B cell (primary cell): ENCODE measurements at regions not wholly inside any gene's neighbourhood (a gene's known extent, or its start where the extent isn't known, plus 50 kb on each side); places are given as distances from the start of the nearest gene placed in this dataset.

Source experiments
- ATAC-seq: fragments of 200-7000 bp; cut with Tn5 transposase; one replicate; pipeline ENCODE4 v1.10.0; 2021; ENCODE audit warnings: low read depth, mild to moderate bottlenecking, moderate number of reproducible peaks, moderate library complexity
- CTCF ChIA-PET: fragments of 350-600 bp; sonication (Branson Sonifier 250); formaldehyde crosslinking; loops from one replicate; lab custom pipeline; 2021; ENCODE audit warnings: antibody characterized with exemption, inconsistent platforms; lab: Charles Lee
- POLR2A ChIA-PET: fragments of 350-600 bp; sonication (Branson Sonifier 250); formaldehyde crosslinking; loops from one replicate; lab custom pipeline; 2021; ENCODE audit warnings: antibody characterized with exemption; lab: Charles Lee
- DNase-seq: peaks from one replicate; pipeline ENCODE4 v3.0.0; 2013
- H2AFZ ChIP-seq: 2 replicates; pipeline ENCODE4 v1.6.1; 2012; ENCODE audit warnings: mild to moderate bottlenecking, low read depth, low read length; ENCODE audit not compliant: insufficient read depth, poor library complexity, severe bottlenecking
- H3K27ac ChIP-seq, 2 donors: 1 replicate in 1 of 2; 2 replicates in 1 of 2; pipeline ENCODE4 v1.5.1; 2012 to 2013; ENCODE audit warnings: low read length in 2 of 2, mild to moderate bottlenecking in 2 of 2, moderate library complexity in 1 of 2
- H3K27me3 ChIP-seq, 4 experiments: fragments of 200-600 bp in 1 of 4; sonication (generic) in 1 of 4; replicated peaks in 1 of 4; 1 replicate in 2 of 4; 2 replicates in 2 of 4; pipeline versions ENCODE4 v1.6.1 to v1.7.0; 2013 to 2016; ENCODE audit warnings: low read length in 3 of 4, mild to moderate bottlenecking in 2 of 4, mixed read lengths in 1 of 4, moderate library complexity in 1 of 4; ENCODE audit not compliant: insufficient read depth in 4 of 4, control insufficient read depth in 3 of 4; ENCODE audit errors: control extremely low read depth in 1 of 4
- H3K36me3 ChIP-seq, 2 experiments: replicated peaks in 1 of 2; 1 replicate in 1 of 2; 2 replicates in 1 of 2; pipeline versions ENCODE4 v1.6.1 to v1.7.1; 2013; ENCODE audit warnings: low read length in 1 of 2; ENCODE audit not compliant: insufficient read depth in 2 of 2, control insufficient read depth in 1 of 2; ENCODE audit errors: control extremely low read depth in 1 of 2, extremely low read depth in 1 of 2
- H3K4me1 ChIP-seq, 2 donors: fragments of 200-600 bp in 1 of 2; sonication (generic) in 1 of 2; 1 replicate in 1 of 2; 2 replicates in 1 of 2; pipeline versions ENCODE4 v1.5.1 to v1.6.1; 2013 to 2017; ENCODE audit warnings: low read length in 2 of 2; ENCODE audit not compliant: control insufficient read depth in 2 of 2, insufficient read depth in 2 of 2
- H3K4me2 ChIP-seq: replicated peaks from 2 replicates; pipeline ENCODE3; 2012; ENCODE audit warnings: mild to moderate bottlenecking, low read depth, low read length; ENCODE audit not compliant: poor library complexity, severe bottlenecking
- H3K4me3 ChIP-seq, 5 experiments: fragments of 200-600 bp in 1 of 5; sonication (generic) in 1 of 5; 1 replicate in 3 of 5; 2 replicates in 2 of 5; pipeline versions ENCODE4 v1.5.1 to v1.7.0; 2011 to 2016; ENCODE audit warnings: low read length in 4 of 5, mild to moderate bottlenecking in 4 of 5, low read depth in 2 of 5, control low read depth in 1 of 5, moderate library complexity in 1 of 5; ENCODE audit not compliant: insufficient read depth in 1 of 5; ENCODE audit errors: control extremely low read depth in 1 of 5, extremely low read depth in 1 of 5
- H3K79me2 ChIP-seq: fragments of 200-600 bp; sonication (generic); one replicate; pipeline ENCODE4 v1.6.0; 2016; ENCODE audit warnings: low read length; ENCODE audit not compliant: control insufficient read depth, insufficient read depth
- H3K9ac ChIP-seq: fragments of 200-600 bp; sonication (generic); 2 replicates; pipeline ENCODE4 v1.6.1; 2017; ENCODE audit warnings: mild to moderate bottlenecking, low read length, moderate library complexity
- H3K9me3 ChIP-seq, 3 donors: one replicate each; pipeline versions ENCODE4 v1.6.1 to v1.7.1; 2013; ENCODE audit warnings: low read length in 2 of 3; ENCODE audit not compliant: control insufficient read depth in 2 of 3, insufficient read depth in 1 of 3; ENCODE audit errors: control extremely low read depth in 1 of 3
- H4K20me1 ChIP-seq: 2 replicates; pipeline ENCODE4 v1.6.0; 2012; ENCODE audit warnings: mild to moderate bottlenecking, low read length; ENCODE audit not compliant: insufficient read depth, control insufficient read depth, poor library complexity, severe bottlenecking
- H3K27ac Mint-ChIP-seq: one replicate; pipeline ENCODE4 v1.8.0; 2021; ENCODE audit warnings: mixed read lengths
- H3K27me3 Mint-ChIP-seq: one replicate; pipeline ENCODE4 v1.8.0; 2021; ENCODE audit warnings: mixed read lengths
- H3K4me1 Mint-ChIP-seq: one replicate; pipeline ENCODE4 v1.8.0; 2021; ENCODE audit warnings: mixed read lengths
- H3K4me3 Mint-ChIP-seq: one replicate; pipeline ENCODE4 v1.8.0; 2021; ENCODE audit warnings: mixed read lengths
- H3K9me3 Mint-ChIP-seq: one replicate; pipeline ENCODE4 v1.8.0; 2022; ENCODE audit warnings: mixed read lengths; ENCODE audit not compliant: insufficient read depth
- EZH2 ChIP-seq: IDR thresholded peaks from 2 replicates; pipeline ENCODE4 v1.6.1; 2012; ENCODE audit warnings: borderline replicate concordance, low read depth, mild to moderate bottlenecking, moderate library complexity, low read length; ENCODE audit not compliant: insufficient read depth, poor library complexity, severe bottlenecking
- WGBS: methylation state at CpG from one replicate; pipeline ENCODE4 v1.1.5; 2013; ENCODE audit warnings: missing lambda C conversion rate; ENCODE audit not compliant: insufficient coverage; 5-methylcytosine and 5-hydroxymethylcytosine counted together
- intact Hi-C: fragments of 100-400 bp; cut with micrococcal nuclease; formaldehyde crosslinking; loops from one replicate; pipeline ENCODE4 v1.10.0; 2022
- TF ChIP-seq, protein P1 (sequence below): fragments of 200-600 bp; IDR thresholded peaks from one replicate; pipeline ENCODE4 v1.8.0; 2022; ENCODE audit warnings: antibody characterized with exemption, mild to moderate bottlenecking

DNA sequence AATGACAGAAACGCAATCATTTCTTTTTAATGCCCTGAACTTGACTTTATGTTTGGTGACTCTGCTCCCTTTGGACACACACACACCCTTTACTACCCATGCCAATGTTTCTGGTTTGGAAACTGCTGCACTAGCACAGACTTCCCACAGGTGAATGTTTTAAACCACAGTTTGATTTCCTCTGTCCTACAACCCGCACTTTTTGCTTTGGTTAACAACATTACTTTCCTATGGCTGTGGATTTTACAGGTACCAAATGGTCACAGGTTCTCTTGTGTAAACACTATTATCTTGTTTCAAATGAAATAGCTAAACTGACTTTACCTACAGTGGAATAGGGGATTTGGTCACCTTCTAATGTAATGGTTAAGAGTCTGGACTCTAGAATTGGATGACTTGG, 51.5 kb upstream of the ZNF644 start:
- Histone ChIP-seq H3K4me2 (no peak overlapping the region), H3K36me3 (no peaks in the 10 kb centered on the region), H3K79me2 (no peaks in the 10 kb centered on the region), H3K9ac (no peak overlapping the region), H3K9me3 (peaks cover 0 to 4% (median 0%) of the 10 kb centered on the region in 3 donors), H3K4me3 (no peak overlapping the region), H2AFZ (no peak overlapping the region), H3K27me3 (no peaks in the 10 kb centered on the region), H3K4me1 (no peaks in the 10 kb centered on the region), H4K20me1 (no peaks in the 10 kb centered on the region), H3K27ac (no peak overlapping the region)
- no peak for ATAC-seq
- Mint-ChIP-seq H3K4me1 (no peaks in the 10 kb centered on the region), H3K27me3 (peaks cover 4% of the 10 kb centered on the region), H3K4me3 (no peak overlapping the region), H3K9me3 (peaks cover 6% of the 10 kb centered on the region), H3K27ac (no peak overlapping the region)
- WGBS: 0% methylated on average over 1 of the region's 2 CpGs
- TF ChIP-seq, protein P1, sequence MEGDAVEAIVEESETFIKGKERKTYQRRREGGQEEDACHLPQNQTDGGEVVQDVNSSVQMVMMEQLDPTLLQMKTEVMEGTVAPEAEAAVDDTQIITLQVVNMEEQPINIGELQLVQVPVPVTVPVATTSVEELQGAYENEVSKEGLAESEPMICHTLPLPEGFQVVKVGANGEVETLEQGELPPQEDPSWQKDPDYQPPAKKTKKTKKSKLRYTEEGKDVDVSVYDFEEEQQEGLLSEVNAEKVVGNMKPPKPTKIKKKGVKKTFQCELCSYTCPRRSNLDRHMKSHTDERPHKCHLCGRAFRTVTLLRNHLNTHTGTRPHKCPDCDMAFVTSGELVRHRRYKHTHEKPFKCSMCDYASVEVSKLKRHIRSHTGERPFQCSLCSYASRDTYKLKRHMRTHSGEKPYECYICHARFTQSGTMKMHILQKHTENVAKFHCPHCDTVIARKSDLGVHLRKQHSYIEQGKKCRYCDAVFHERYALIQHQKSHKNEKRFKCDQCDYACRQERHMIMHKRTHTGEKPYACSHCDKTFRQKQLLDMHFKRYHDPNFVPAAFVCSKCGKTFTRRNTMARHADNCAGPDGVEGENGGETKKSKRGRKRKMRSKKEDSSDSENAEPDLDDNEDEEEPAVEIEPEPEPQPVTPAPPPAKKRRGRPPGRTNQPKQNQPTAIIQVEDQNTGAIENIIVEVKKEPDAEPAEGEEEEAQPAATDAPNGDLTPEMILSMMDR: no peak
- TF ChIP-seq EZH2: no peak
- intact Hi-C loops: no loop called here
- DNase-seq: no peak
- POLR2A ChIA-PET: no interaction called here
- CTCF ChIA-PET: no interaction called here

- H2AFZ ChIP-seq: no peak overlapping the region
- CTCF ChIA-PET: interaction anchor here (0.5 to 0.6 kb wide), 2 partner anchors 47 to 62 kb away, joined by 3 read pairs; no protein-coding TSS in a partner anchor
- no peak for ATAC-seq
These were observed 50.0 kb upstream of the ZNF644 start for GRCh38 chr1:91071838-91072237.

More at GRCh38 chr1:91071838-91072237, 50.0 kb upstream of the ZNF644 start:
- Histone ChIP-seq H3K9me3 (peaks cover 0 to 4% (median 0%) of the 10 kb centered on the region in 3 donors), H3K79me2 (no peaks in the 10 kb centered on the region), H3K36me3 (no peaks in the 10 kb centered on the region), H3K9ac (no peak overlapping the region), H4K20me1 (no peaks in the 10 kb centered on the region), H3K4me1 (no peaks in the 10 kb centered on the region), H3K4me3 (no peak overlapping the region), H3K4me2 (no peak overlapping the region), H3K27ac (no peak overlapping the region), H3K27me3 (no peaks in the 10 kb centered on the region)
- Mint-ChIP-seq H3K9me3 (peaks cover 6% of the 10 kb centered on the region), H3K27me3 (peaks cover 4% of the 10 kb centered on the region), H3K4me1 (no peaks in the 10 kb centered on the region), H3K27ac (no peak overlapping the region), H3K4me3 (no peak overlapping the region)
- TF ChIP-seq, protein P1: no peak
- no peak for TF ChIP-seq EZH2
- POLR2A ChIA-PET: no interaction called here
- DNase-seq: no peak
- WGBS: 100% methylated on average over 1 of the region's 5 CpGs
- intact Hi-C loops: no loop called here
